Activated T-helper 17 cell treated with anti-CD3 and anti-CD28 coated beads, Interleukin-2, amount 50 U/mL, for 72 hours (primary cell): ENCODE measurements at regions not wholly inside any gene's neighbourhood (a gene's known extent, or its start where the extent isn't known, plus 50 kb on each side); places are given as distances from the start of the nearest gene placed in this dataset.

Source experiments
- ATAC-seq: fragments of 150-1000 bp; cut with Tn5 transposase; replicated peaks from 2 replicates; pipeline ENCODE4 v1.10.0; 2021; ENCODE audit warnings: mild to moderate bottlenecking, moderate library complexity
- H3K27ac Mint-ChIP-seq: one replicate; pipeline ENCODE4 v1.8.0; 2022; ENCODE audit warnings: mixed read lengths
- H3K27me3 Mint-ChIP-seq: one replicate; pipeline ENCODE4 v1.8.0; 2022; ENCODE audit warnings: mixed read lengths
- H3K36me3 Mint-ChIP-seq: one replicate; pipeline ENCODE4 v1.8.0; 2022; ENCODE audit warnings: low read depth, mild to moderate bottlenecking, mixed read lengths
- H3K4me1 Mint-ChIP-seq: one replicate; pipeline ENCODE4 v1.8.0; 2022; ENCODE audit warnings: mixed read lengths
- H3K4me3 Mint-ChIP-seq: one replicate; pipeline ENCODE4 v1.8.0; 2022; ENCODE audit warnings: mild to moderate bottlenecking, mixed read lengths
- H3K9me3 Mint-ChIP-seq: one replicate; pipeline ENCODE4 v1.8.0; 2022; ENCODE audit warnings: mixed read lengths

DNA sequence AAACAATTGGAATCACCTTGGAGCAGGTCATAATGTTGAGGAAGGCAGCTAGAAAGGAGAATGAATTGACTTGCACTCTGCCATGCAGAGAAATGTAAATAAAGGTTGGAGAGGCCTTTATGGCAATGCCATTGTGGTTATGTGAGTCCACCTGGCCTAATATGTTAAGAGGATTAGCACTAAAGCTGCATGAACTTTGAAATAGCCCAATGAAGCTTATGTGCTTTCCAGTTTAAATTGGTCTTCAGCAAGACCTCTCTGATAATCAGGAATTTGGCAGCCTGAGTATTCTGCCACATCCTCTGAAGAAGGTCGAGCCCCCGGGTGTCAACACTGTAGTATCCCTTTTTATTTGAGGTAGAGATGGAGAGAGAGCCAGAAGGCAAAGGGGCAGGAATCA lies 464.9 kb downstream of the CDH2 start:
- H3K4me3 Mint-ChIP-seq: no peak overlapping the region
- peaks cover 21% of the 10 kb centered on the region for H3K9me3 Mint-ChIP-seq
- no peaks in the 10 kb centered on the region for H3K4me1 Mint-ChIP-seq
- no peaks in the 10 kb centered on the region for H3K27me3 Mint-ChIP-seq
- no peak overlapping the region for H3K27ac Mint-ChIP-seq
- no peak for ATAC-seq
- no peaks in the 10 kb centered on the region for H3K36me3 Mint-ChIP-seq

GRCh38 chr18:27711382-27711781 lies 465.5 kb downstream of the CDH2 start:
- Mint-ChIP-seq H3K9me3 (peaks cover 22% of the 10 kb centered on the region), H3K4me1 (no peaks in the 10 kb centered on the region), H3K36me3 (no peaks in the 10 kb centered on the region), H3K27ac (no peak overlapping the region), H3K4me3 (no peak overlapping the region), H3K27me3 (no peaks in the 10 kb centered on the region)
- no peak for ATAC-seq

- Mint-ChIP-seq H3K36me3 (no peaks in the 10 kb centered on the region), H3K27ac (no peak overlapping the region), H3K4me1 (no peaks in the 10 kb centered on the region), H3K4me3 (no peak overlapping the region), H3K9me3 (peaks cover 22% of the 10 kb centered on the region), H3K27me3 (no peaks in the 10 kb centered on the region)
- no peak for ATAC-seq
Measured at GRCh38 chr18:27709344-27709743, 467.6 kb downstream of the CDH2 start.

DNA sequence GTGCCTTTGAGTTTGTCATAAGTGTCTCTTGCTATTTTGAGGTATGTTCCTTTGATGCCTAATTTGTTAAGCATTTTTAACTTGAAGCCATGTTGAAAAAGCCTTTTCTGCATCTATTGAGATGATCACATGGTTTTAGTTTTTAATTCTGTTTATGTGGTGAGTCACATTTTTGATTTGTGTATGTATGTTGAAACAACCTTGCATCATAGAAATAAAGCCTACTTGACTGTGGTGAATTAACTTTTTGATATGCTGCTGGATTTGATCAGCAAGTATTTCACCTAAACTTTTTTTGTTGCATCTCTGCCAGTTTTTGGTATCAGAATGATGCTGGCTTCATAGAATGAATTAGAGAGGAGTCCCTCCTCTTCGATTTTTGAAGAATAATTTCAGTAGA lies 469.7 kb downstream of the CDH2 start:
- no peak for ATAC-seq
- Mint-ChIP-seq H3K27ac (no peak overlapping the region), H3K4me1 (no peaks in the 10 kb centered on the region), H3K9me3 (peaks cover 21% of the 10 kb centered on the region), H3K4me3 (no peak overlapping the region), H3K36me3 (no peaks in the 10 kb centered on the region), H3K27me3 (no peaks in the 10 kb centered on the region)

DNA sequence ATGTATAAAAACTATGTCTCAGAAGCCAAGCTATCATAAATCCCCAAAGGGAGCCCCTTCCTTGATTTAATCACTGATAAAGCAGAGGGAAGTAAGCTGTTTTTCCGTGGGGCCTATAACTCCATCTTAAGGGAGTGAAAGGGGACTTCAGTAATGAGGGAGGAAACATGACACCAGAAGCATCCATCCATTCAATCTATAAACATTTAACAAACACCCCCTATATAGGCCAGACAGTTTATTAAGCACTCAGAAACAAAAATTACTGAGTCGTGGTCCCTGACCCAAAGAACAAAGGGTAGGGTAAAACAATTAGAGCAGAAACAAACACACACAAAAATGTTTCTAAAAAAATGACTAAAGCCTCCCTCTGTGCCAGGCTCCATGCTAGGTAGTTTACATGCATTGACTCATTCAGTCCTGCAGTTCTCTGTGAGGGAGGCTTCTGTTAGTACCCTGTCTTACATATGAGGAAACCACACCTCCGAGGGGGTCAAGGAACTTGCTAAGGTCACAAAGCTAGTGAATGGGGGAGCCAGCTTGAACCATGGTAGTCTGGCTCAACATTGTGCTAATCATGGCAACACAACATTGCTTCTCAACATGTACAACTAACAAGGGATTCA lies 472.1 kb downstream of the CDH2 start:
- H3K27ac Mint-ChIP-seq: no peak overlapping the region
- H3K4me3 Mint-ChIP-seq: no peak overlapping the region
- no peaks in the 10 kb centered on the region for H3K4me1 Mint-ChIP-seq
- no peaks in the 10 kb centered on the region for H3K27me3 Mint-ChIP-seq
- H3K36me3 Mint-ChIP-seq: no peaks in the 10 kb centered on the region
- no peak for ATAC-seq
- H3K9me3 Mint-ChIP-seq: peaks cover 12% of the 10 kb centered on the region

- Mint-ChIP-seq H3K27ac (no peak overlapping the region), H3K36me3 (no peaks in the 10 kb centered on the region), H3K4me3 (no peak overlapping the region)
Measured at GRCh38 chr18:27699137-27699536, 477.8 kb downstream of the CDH2 start.

DNA sequence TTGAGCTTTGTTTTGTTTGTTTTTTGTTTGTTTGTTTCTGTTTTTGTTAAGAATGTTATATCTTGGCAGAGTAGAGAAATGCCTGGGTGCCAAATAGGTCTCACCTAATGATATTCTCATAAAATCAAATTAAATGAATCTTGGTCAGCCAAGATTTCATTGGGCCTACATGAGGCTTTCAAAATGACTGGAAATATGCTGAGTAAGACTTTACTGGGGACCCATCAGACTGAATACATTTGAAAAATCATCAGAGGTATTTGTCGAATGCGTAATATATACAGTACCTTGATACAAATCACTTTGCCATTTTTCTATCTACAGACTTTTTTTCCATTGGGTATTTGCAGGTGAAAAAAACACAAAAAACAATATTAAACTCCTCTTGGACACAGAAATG lies 480.8 kb downstream of the CDH2 start:
- H3K4me1 Mint-ChIP-seq: no peaks in the 10 kb centered on the region
- no peaks in the 10 kb centered on the region for H3K27me3 Mint-ChIP-seq
- H3K27ac Mint-ChIP-seq: no peak overlapping the region
- no peak overlapping the region for H3K4me3 Mint-ChIP-seq
- H3K9me3 Mint-ChIP-seq: peaks cover 20% of the 10 kb centered on the region
- no peaks in the 10 kb centered on the region for H3K36me3 Mint-ChIP-seq
- ATAC-seq: no peak

More at GRCh38 chr18:27699137-27699536, 477.8 kb downstream of the CDH2 start:
- no peaks in the 10 kb centered on the region for H3K27me3 Mint-ChIP-seq
- peaks cover 18% of the 10 kb centered on the region for H3K9me3 Mint-ChIP-seq
- no peak for ATAC-seq
- no peaks in the 10 kb centered on the region for H3K4me1 Mint-ChIP-seq

- no peaks in the 10 kb centered on the region for H3K36me3 Mint-ChIP-seq
- no peak for ATAC-seq
- H3K4me1 Mint-ChIP-seq: no peaks in the 10 kb centered on the region
- no peak overlapping the region for H3K4me3 Mint-ChIP-seq
- no peak overlapping the region for H3K27ac Mint-ChIP-seq
- H3K27me3 Mint-ChIP-seq: no peaks in the 10 kb centered on the region
- H3K9me3 Mint-ChIP-seq: peaks cover 19% of the 10 kb centered on the region
Measured at GRCh38 chr18:27695503-27695902, 481.4 kb downstream of the CDH2 start.

- no peak for ATAC-seq
- peaks cover 19% of the 10 kb centered on the region for H3K9me3 Mint-ChIP-seq
- no peaks in the 10 kb centered on the region for H3K36me3 Mint-ChIP-seq
- H3K4me1 Mint-ChIP-seq: no peaks in the 10 kb centered on the region
- H3K27ac Mint-ChIP-seq: no peak overlapping the region
- H3K4me3 Mint-ChIP-seq: no peak overlapping the region
- H3K27me3 Mint-ChIP-seq: no peaks in the 10 kb centered on the region
Measured at GRCh38 chr18:27695052-27695451, 481.9 kb downstream of the CDH2 start.

- Mint-ChIP-seq H3K27me3 (no peaks in the 10 kb centered on the region), H3K36me3 (no peaks in the 10 kb centered on the region), H3K4me1 (no peaks in the 10 kb centered on the region), H3K4me3 (no peak overlapping the region), H3K9me3 (peaks cover 13% of the 10 kb centered on the region), H3K27ac (no peak overlapping the region)
- no peak for ATAC-seq
Measured at GRCh38 chr18:27688581-27688980, 488.3 kb downstream of the CDH2 start.

- H3K4me1 Mint-ChIP-seq: no peaks in the 10 kb centered on the region
- no peak overlapping the region for H3K27ac Mint-ChIP-seq
- H3K9me3 Mint-ChIP-seq: peaks cover 6% of the 10 kb centered on the region
- no peak for ATAC-seq
- no peak overlapping the region for H3K4me3 Mint-ChIP-seq
- no peaks in the 10 kb centered on the region for H3K36me3 Mint-ChIP-seq
- H3K27me3 Mint-ChIP-seq: no peaks in the 10 kb centered on the region
Measured at GRCh38 chr18:27687351-27687979, 489.5 kb downstream of the CDH2 start.

DNA sequence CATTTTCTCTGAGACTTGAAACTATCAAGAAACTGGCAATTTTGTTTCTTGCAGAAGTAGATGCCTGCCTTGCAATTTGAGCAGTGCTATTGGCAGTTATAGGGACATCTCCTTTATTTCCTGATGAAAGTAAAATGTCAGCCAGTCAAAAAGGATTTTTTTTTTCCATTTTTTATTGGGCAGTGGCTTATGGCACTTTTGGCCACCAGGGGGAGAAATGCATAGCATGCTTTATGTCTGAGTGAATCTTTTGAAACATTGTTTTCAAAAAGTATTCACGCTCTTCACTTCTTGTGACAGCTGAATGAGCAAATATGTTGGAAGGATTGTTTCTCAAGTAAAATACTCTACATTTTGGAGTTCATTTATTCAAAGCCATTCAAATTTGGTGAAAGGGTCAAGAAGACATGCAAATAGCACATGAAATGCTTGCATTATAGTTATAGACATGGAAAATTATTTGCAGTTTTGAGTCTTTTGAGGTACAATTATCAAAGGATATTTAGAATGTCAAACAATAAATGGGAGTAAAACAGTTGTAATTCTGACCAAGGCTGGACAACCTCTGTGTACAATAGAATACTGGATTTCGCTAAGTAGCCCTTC lies 491.0 kb downstream of the CDH2 start:
- Mint-ChIP-seq H3K27me3 (no peaks in the 10 kb centered on the region), H3K9me3 (peaks cover 3% of the 10 kb centered on the region), H3K27ac (no peak overlapping the region), H3K36me3 (no peaks in the 10 kb centered on the region), H3K4me3 (no peak overlapping the region), H3K4me1 (no peaks in the 10 kb centered on the region)
- ATAC-seq: no peak

DNA sequence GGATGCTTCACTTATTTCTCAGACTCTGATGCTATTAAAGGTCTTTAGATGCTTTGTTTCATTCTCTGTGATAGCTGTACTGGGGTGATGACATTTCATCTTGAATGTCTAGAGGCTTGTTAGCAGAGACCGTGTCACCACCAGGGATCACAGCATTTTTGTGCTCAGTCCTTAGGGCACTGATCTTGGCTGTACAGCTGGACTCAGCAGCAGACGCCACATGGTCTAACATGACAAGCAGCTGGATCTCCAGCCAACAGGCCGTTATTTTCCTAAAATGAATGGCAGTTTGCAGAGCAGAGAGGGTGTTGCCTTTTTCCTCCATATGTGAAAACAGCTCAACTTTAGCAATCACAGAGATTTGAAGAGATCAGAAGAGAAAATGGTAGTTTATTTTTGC lies 491.8 kb downstream of the CDH2 start:
- H3K4me1 Mint-ChIP-seq: no peaks in the 10 kb centered on the region
- no peak for ATAC-seq
- H3K27ac Mint-ChIP-seq: no peak overlapping the region

DNA sequence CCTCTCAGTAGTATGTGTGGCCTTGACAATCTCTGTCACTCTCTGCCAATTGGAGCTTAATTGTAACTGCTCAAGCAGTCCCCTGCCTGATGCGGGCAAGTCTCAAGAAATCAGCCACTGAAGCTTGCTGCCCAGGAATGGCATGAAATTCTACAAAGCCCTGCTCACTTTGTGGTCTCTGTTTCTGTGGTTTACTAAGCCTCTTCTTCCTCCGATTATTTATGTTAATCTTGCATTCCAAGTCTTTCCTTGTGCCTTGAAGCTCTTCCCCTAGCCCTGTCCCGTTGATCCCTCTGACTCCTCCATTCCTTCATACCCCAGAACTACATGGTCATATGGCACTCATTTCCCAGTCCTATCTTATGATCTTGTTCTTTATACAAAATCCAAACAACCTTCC lies 489.3 kb upstream of the CHST9 start:
- H3K9me3 Mint-ChIP-seq: peaks cover 18% of the 10 kb centered on the region
- no peaks in the 10 kb centered on the region for H3K4me1 Mint-ChIP-seq
- H3K27me3 Mint-ChIP-seq: no peaks in the 10 kb centered on the region
- no peaks in the 10 kb centered on the region for H3K36me3 Mint-ChIP-seq
- no peak overlapping the region for H3K4me3 Mint-ChIP-seq
- H3K27ac Mint-ChIP-seq: no peak overlapping the region
- ATAC-seq: no peak

More for the DNA sequence above, 491.8 kb downstream of the CDH2 start:
- Mint-ChIP-seq H3K9me3 (peaks cover 3% of the 10 kb centered on the region), H3K4me3 (no peak overlapping the region), H3K27me3 (no peaks in the 10 kb centered on the region), H3K36me3 (no peaks in the 10 kb centered on the region)

GRCh38 chr18:27673861-27674260 lies 488.8 kb upstream of the CHST9 start:
- H3K27ac Mint-ChIP-seq: no peak overlapping the region
- peaks cover 18% of the 10 kb centered on the region for H3K9me3 Mint-ChIP-seq
- H3K27me3 Mint-ChIP-seq: no peaks in the 10 kb centered on the region
- no peaks in the 10 kb centered on the region for H3K4me1 Mint-ChIP-seq
- no peak for ATAC-seq
- H3K4me3 Mint-ChIP-seq: no peak overlapping the region
- no peaks in the 10 kb centered on the region for H3K36me3 Mint-ChIP-seq
